Liver (tissue), 8 donors: ENCODE measurements at regions not wholly inside any gene's neighbourhood (a gene's known extent, or its start where the extent isn't known, plus 50 kb on each side); places are given as distances from the start of the nearest gene placed in this dataset.

Source experiments
- DNase-seq: peaks from one replicate; pipeline ENCODE4 v3.0.0-alpha.2; 2017; ENCODE audit warnings: low spot score
- H3K27ac ChIP-seq, 2 donors: one replicate each; pipeline ENCODE4 v1.7.0; 2013; ENCODE audit warnings: inconsistent platforms in 2 of 2, low read length in 2 of 2, control low read depth in 1 of 2, low read depth in 1 of 2, mild to moderate bottlenecking in 1 of 2
- H3K27me3 ChIP-seq, 4 donors: one replicate each; pipeline versions ENCODE4 v1.6.1 to v1.7.0; 2013; ENCODE audit warnings: low read length in 3 of 4, inconsistent platforms in 1 of 4, mild to moderate bottlenecking in 1 of 4, moderate library complexity in 1 of 4; ENCODE audit not compliant: control insufficient read depth in 4 of 4, insufficient read depth in 4 of 4
- H3K36me3 ChIP-seq, 4 donors: one replicate each; pipeline versions ENCODE4 v1.6.1 to v1.7.0; 2013; ENCODE audit warnings: low read length in 3 of 4, mild to moderate bottlenecking in 3 of 4, low read depth in 1 of 4, moderate library complexity in 1 of 4; ENCODE audit not compliant: control insufficient read depth in 4 of 4, insufficient read depth in 3 of 4
- H3K4me1 ChIP-seq, 4 donors: one replicate each; pipeline versions ENCODE4 v1.6.1 to v1.7.0; 2013; ENCODE audit warnings: low read length in 3 of 4, mild to moderate bottlenecking in 3 of 4, moderate library complexity in 1 of 4; ENCODE audit not compliant: control insufficient read depth in 4 of 4, insufficient read depth in 4 of 4
- H3K4me3 ChIP-seq, 3 donors: one replicate each; pipeline versions ENCODE4 v1.6.1 to v1.7.0; 2013; ENCODE audit warnings: low read length in 3 of 3, control low read depth in 1 of 3, low read depth in 1 of 3, mild to moderate bottlenecking in 1 of 3
- H3K9ac ChIP-seq, 2 donors: one replicate each; pipeline ENCODE4 v1.7.0; 2013; ENCODE audit warnings: low read length in 2 of 2, mild to moderate bottlenecking in 2 of 2, moderate library complexity in 2 of 2, control low read depth in 1 of 2, low read depth in 1 of 2
- H3K9me3 ChIP-seq, 4 donors: one replicate each; pipeline versions ENCODE4 v1.6.1 to v1.7.0; 2013; ENCODE audit warnings: low read length in 3 of 4; ENCODE audit not compliant: control insufficient read depth in 4 of 4
- ATF3 ChIP-seq: IDR thresholded peaks from 2 replicates; pipeline ENCODE4 v1.6.1; 2016; ENCODE audit warnings: antibody characterized with exemption
- CTCF ChIP-seq: fragments of 150-350 bp; IDR thresholded peaks from 2 replicates; pipeline ENCODE4 v1.5.1; 2017; ENCODE audit warnings: improper control_type of control experiment, low read depth, low read length; ENCODE audit not compliant: missing input control
- EGR1 ChIP-seq, 2 donors: IDR thresholded peaks; 2 replicates each; pipeline ENCODE4 v1.6.1; 2016 to 2018; ENCODE audit warnings: antibody characterized with exemption in 2 of 2, low read depth in 2 of 2
- FOXA1 ChIP-seq: IDR thresholded peaks from 2 replicates; pipeline ENCODE4 v1.6.1; 2016; ENCODE audit warnings: antibody characterized with exemption
- GABPA ChIP-seq, 2 donors: IDR thresholded peaks in 1 of 2; conservative IDR thresholded peaks in 1 of 2; 2 replicates each; pipeline ENCODE4 v1.6.1; 2016; ENCODE audit warnings: antibody characterized with exemption in 2 of 2, mild to moderate bottlenecking in 1 of 2, moderate library complexity in 1 of 2
- HNF4A ChIP-seq, 2 donors: conservative IDR thresholded peaks; 2 replicates each; pipeline ENCODE4 v1.6.1; 2016; ENCODE audit warnings: antibody characterized with exemption in 2 of 2, mild to moderate bottlenecking in 2 of 2
- HNF4G ChIP-seq: IDR thresholded peaks from 2 replicates; pipeline ENCODE4 v1.6.1; 2016; ENCODE audit warnings: antibody characterized with exemption
- JUND ChIP-seq, 2 donors: IDR thresholded peaks; 2 replicates each; pipeline ENCODE4 v1.6.1; 2016; ENCODE audit warnings: antibody characterized with exemption in 2 of 2
- RXRA ChIP-seq, 2 donors: IDR thresholded peaks; 2 replicates each; pipeline ENCODE4 v1.6.1; 2017 to 2018; ENCODE audit warnings: antibody characterized with exemption in 2 of 2, mild to moderate bottlenecking in 1 of 2
- TAF1 ChIP-seq: conservative IDR thresholded peaks from 2 replicates; pipeline ENCODE4 v1.6.1; 2016; ENCODE audit warnings: antibody characterized with exemption, mild to moderate bottlenecking
- ZBTB33 ChIP-seq: IDR thresholded peaks from 2 replicates; pipeline ENCODE4 v1.6.1; 2016; ENCODE audit warnings: antibody characterized with exemption
- WGBS: extraction: QIAGEN DNeasy Blood & Tissue Kit; methylation state at CpG from one replicate; pipeline ENCODE4 v1.1.7; 2013; 5-methylcytosine and 5-hydroxymethylcytosine counted together
- TF ChIP-seq, protein P1 (sequence below): IDR thresholded peaks from 2 replicates; pipeline ENCODE4 v1.6.1; 2016; ENCODE audit warnings: antibody characterized with exemption
- donor health status: healthy.
- donor health status: healthy.
- donor health status: healthy.
- donor health status: healthy.
- donor health status: healthy.

GRCh38 chr20:55782912-55783253 lies 222.4 kb downstream of the CBLN4 start:
- WGBS, result 77% methylated on average over 8 of the region's 8 CpGs
- Histone ChIP-seq H3K27me3 (no peaks in the 10 kb centered on the region), H3K9me3 (no peaks in the 10 kb centered on the region), H3K36me3 (no peaks in the 10 kb centered on the region), H3K4me3 (no peak overlapping the region), H3K9ac (no peak overlapping the region), H3K4me1 (no peaks in the 10 kb centered on the region), H3K27ac (no peak overlapping the region)
- TF ChIP-seq EGR1 (IDR thresholded peaks at IDR 0.05; ENCODE audit: low read depth in 2 of 2) (no peak), TAF1 (no peak), GABPA (IDR thresholded peaks at IDR 0.05 in 1 of 2, conservative IDR thresholded peaks at IDR 0.05 in 1 of 2) (no peak)
- no peak for DNase-seq

GRCh38 chr20:55782224-55782911 lies 223.0 kb downstream of the CBLN4 start:
- Histone ChIP-seq H3K36me3 (no peaks in the 10 kb centered on the region), H3K27ac (no peak overlapping the region), H3K9me3 (no peaks in the 10 kb centered on the region), H3K27me3 (no peaks in the 10 kb centered on the region), H3K4me3 (no peak overlapping the region), H3K9ac (no peak overlapping the region), H3K4me1 (no peaks in the 10 kb centered on the region)
- DNase-seq, result no peak
- TF ChIP-seq CTCF, result no peak
- no peak for TF ChIP-seq ATF3
- TF ChIP-seq JUND (IDR thresholded peaks at IDR 0.05), result no peak
- TF ChIP-seq RXRA (IDR thresholded peaks at IDR 0.05), result no peak
- TF ChIP-seq ZBTB33, result no peak
- no peak for TF ChIP-seq HNF4A (conservative IDR thresholded peaks at IDR 0.05)
- TF ChIP-seq HNF4G, result no peak
- no peak for TF ChIP-seq GABPA (IDR thresholded peaks at IDR 0.05 in 1 of 2, conservative IDR thresholded peaks at IDR 0.05 in 1 of 2)
- TF ChIP-seq TAF1, result no peak
- TF ChIP-seq, protein P1, sequence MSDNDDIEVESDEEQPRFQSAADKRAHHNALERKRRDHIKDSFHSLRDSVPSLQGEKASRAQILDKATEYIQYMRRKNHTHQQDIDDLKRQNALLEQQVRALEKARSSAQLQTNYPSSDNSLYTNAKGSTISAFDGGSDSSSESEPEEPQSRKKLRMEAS, result no peak
- TF ChIP-seq FOXA1, result no peak
- 84% methylated on average over 5 of the region's 5 CpGs for WGBS

DNA sequence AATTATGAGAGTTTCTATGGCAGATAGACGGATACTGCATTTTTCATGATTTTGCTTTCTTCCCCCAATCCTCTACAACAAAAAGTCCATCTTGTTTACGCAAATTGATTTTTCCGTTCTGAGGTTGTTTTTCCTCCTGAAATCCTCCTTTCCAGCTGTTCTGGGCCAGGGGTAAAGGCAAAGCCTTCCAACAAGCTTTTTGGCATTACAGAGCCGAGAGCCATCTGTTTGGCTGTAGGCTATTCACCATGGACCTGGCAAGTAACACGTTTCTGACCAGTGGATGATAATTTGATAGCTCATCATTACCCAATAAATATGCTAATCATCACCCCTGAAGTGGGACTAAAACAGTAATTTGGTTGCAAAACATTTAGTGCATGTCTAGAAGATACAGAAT lies 226.5 kb downstream of the CBLN4 start:
- Histone ChIP-seq H3K4me3 (no peak overlapping the region), H3K9me3 (no peaks in the 10 kb centered on the region), H3K27ac (no peak overlapping the region), H3K4me1 (no peaks in the 10 kb centered on the region), H3K27me3 (no peaks in the 10 kb centered on the region), H3K36me3 (no peaks in the 10 kb centered on the region), H3K9ac (no peak overlapping the region)
- TF ChIP-seq HNF4A (conservative IDR thresholded peaks at IDR 0.05) (no peak), JUND (IDR thresholded peaks at IDR 0.05) (no peak), TAF1 (no peak)
- WGBS, result 79% methylated on average over 5 of the region's 5 CpGs
- no peak for DNase-seq
